GM23338 (cell line): ENCODE measurements at regions not wholly inside any gene's neighbourhood (a gene's known extent, or its start where the extent isn't known, plus 50 kb on each side); places are given as distances from the start of the nearest gene placed in this dataset.
A peak's percentile ranks its signal among the peaks of the same experiment; 100 is the strongest.

ENCODE experiments used
- ATAC-seq: fragments of 200-7000 bp; cut with Tn5 transposase; 3 replicates; pipeline ENCODE4 v1.9.1; 2020
- DNase-seq: peaks from one replicate; pipeline ENCODE4 v3.0.0-alpha.2; 2015; ENCODE audit warnings: low spot score
- H2AFZ ChIP-seq: fragments of 200-600 bp; sonication (generic); 2 replicates; pipeline ENCODE4 v1.8.0; 2016; ENCODE audit warnings: antibody characterized with exemption, mild to moderate bottlenecking, moderate library complexity
- H3F3A ChIP-seq: fragments of 200-600 bp; sonication (generic); replicated peaks from 2 replicates; pipeline ENCODE4 v1.8.0; 2017; ENCODE audit warnings: antibody characterized with exemption, mixed run types, low read depth
- H3K27ac ChIP-seq: fragments of 200-600 bp; sonication (generic); 2 replicates; pipeline ENCODE4 v1.6.1; 2016; ENCODE audit warnings: low read depth
- H3K27me3 ChIP-seq: fragments of 200-600 bp; sonication (generic); 2 replicates; pipeline ENCODE4 v1.8.0; 2016; ENCODE audit warnings: mild to moderate bottlenecking, mixed run types, moderate library complexity; ENCODE audit not compliant: insufficient read depth
- H3K36me3 ChIP-seq: fragments of 200-600 bp; sonication (generic); 2 replicates; pipeline ENCODE4 v1.8.0; 2016; ENCODE audit warnings: mild to moderate bottlenecking; ENCODE audit not compliant: insufficient read depth
- H3K4me1 ChIP-seq: fragments of 200-600 bp; sonication (generic); 2 replicates; pipeline ENCODE4 v1.8.0; 2016; ENCODE audit warnings: mild to moderate bottlenecking, moderate library complexity; ENCODE audit not compliant: insufficient read depth
- H3K4me2 ChIP-seq: fragments of 200-600 bp; sonication (generic); 2 replicates; pipeline ENCODE4 v1.7.1; 2017; ENCODE audit warnings: mixed run types
- H3K4me3 ChIP-seq: fragments of 200-600 bp; sonication (generic); 2 replicates; pipeline ENCODE4 v1.6.1; 2016; ENCODE audit warnings: mixed run types
- H3K79me2 ChIP-seq: fragments of 200-600 bp; sonication (generic); replicated peaks from 2 replicates; pipeline ENCODE4 v1.8.0; 2017; ENCODE audit warnings: mild to moderate bottlenecking; ENCODE audit not compliant: insufficient read depth
- H3K9me2 ChIP-seq: fragments of 200-600 bp; sonication (generic); 2 replicates; pipeline ENCODE4 v1.8.0; 2017; ENCODE audit not compliant: insufficient read depth
- H4K20me1 ChIP-seq: fragments of 200-600 bp; sonication (generic); replicated peaks from 2 replicates; pipeline ENCODE4 v1.8.0; 2017; ENCODE audit warnings: mild to moderate bottlenecking; ENCODE audit not compliant: insufficient read depth
- H3K27ac Mint-ChIP-seq: 2 replicates; pipeline ENCODE4 v1.8.0; 2020; ENCODE audit warnings: inconsistent platforms, mild to moderate bottlenecking, moderate library complexity, mixed read lengths
- H3K27me3 Mint-ChIP-seq: 3 replicates; pipeline ENCODE4 v1.8.0; 2022; ENCODE audit warnings: low read depth, mild to moderate bottlenecking, moderate library complexity, mixed read lengths, inconsistent platforms; ENCODE audit not compliant: insufficient read depth, poor library complexity
- H3K36me3 Mint-ChIP-seq: 3 replicates; pipeline ENCODE4 v1.8.0; 2021; ENCODE audit warnings: low read depth, mild to moderate bottlenecking, inconsistent platforms, moderate library complexity, mixed read lengths
- H3K4me1 Mint-ChIP-seq: 3 replicates; pipeline ENCODE4 v1.8.0; 2020; ENCODE audit warnings: mild to moderate bottlenecking, inconsistent platforms, mixed read lengths
- H3K4me3 Mint-ChIP-seq: 3 replicates; pipeline ENCODE4 v1.8.0; 2021; ENCODE audit warnings: moderate library complexity, mild to moderate bottlenecking, inconsistent platforms, mixed read lengths
- H3K9me3 Mint-ChIP-seq: 3 replicates; pipeline ENCODE4 v1.8.0; 2020; ENCODE audit warnings: moderate library complexity, mild to moderate bottlenecking, inconsistent platforms, mixed read lengths
- CREB1 ChIP-seq: fragments of 250-450 bp; sonication (Bioruptor Pico); IDR thresholded peaks from 2 replicates; pipeline ENCODE4 v1.5.0; 2020; ENCODE audit warnings: low read depth, mild to moderate bottlenecking, moderate library complexity
- CTCF ChIP-seq, 2 experiments: fragments of 200-600 bp in 1 of 2; sonication (generic) in 1 of 2; conservative IDR thresholded peaks; 2 replicates each; pipeline versions ENCODE4 v1.5.1 to v1.6.1; 2016 to 2017; ENCODE audit warnings: antibody characterized with exemption in 2 of 2, low read depth in 2 of 2, mild to moderate bottlenecking in 2 of 2, moderate library complexity in 1 of 2
- ETS1 ChIP-seq: IDR thresholded peaks from 2 replicates; pipeline ENCODE4 v1.6.1; 2016; ENCODE audit warnings: antibody characterized with exemption
- EZH2 ChIP-seq: fragments of 200-600 bp; sonication (generic); IDR thresholded peaks from one replicate; pipeline ENCODE4 v1.8.0; 2017; ENCODE audit warnings: antibody characterized with exemption, mild to moderate bottlenecking, low read depth; ENCODE audit not compliant: unreplicated experiment
- EZH2phosphoT487 ChIP-seq: fragments of 200-600 bp; sonication (generic); IDR thresholded peaks from one replicate; pipeline ENCODE4 v1.8.1; 2018; ENCODE audit warnings: antibody characterized with exemption; ENCODE audit not compliant: unreplicated experiment
- JUNB ChIP-seq: IDR thresholded peaks from one replicate; pipeline ENCODE4 v1.6.1; 2016; ENCODE audit warnings: antibody characterized with exemption; ENCODE audit not compliant: unreplicated experiment
- NANOG ChIP-seq: IDR thresholded peaks from 2 replicates; pipeline ENCODE4 v1.6.1; 2016; ENCODE audit warnings: antibody characterized with exemption, borderline replicate concordance
- POLR2AphosphoS5 ChIP-seq: IDR thresholded peaks from 2 replicates; pipeline ENCODE4 v1.6.1; 2016; ENCODE audit warnings: antibody characterized with exemption, low read depth
- REST ChIP-seq: IDR thresholded peaks from one replicate; pipeline ENCODE4 v1.6.1; 2018; ENCODE audit warnings: antibody characterized with exemption; ENCODE audit not compliant: unreplicated experiment
- STAT1 ChIP-seq: IDR thresholded peaks from one replicate; pipeline ENCODE4 v1.6.1; 2016; ENCODE audit warnings: antibody characterized with exemption; ENCODE audit not compliant: unreplicated experiment
- ZNF114 ChIP-seq: fragments of 250-450 bp; sonication (Bioruptor Pico); IDR thresholded peaks from 2 replicates; pipeline ENCODE4 v1.5.0; 2020; ENCODE audit warnings: mild to moderate bottlenecking, moderate library complexity
- ZNF331 ChIP-seq: fragments of 250-450 bp; sonication (Bioruptor Pico); IDR thresholded peaks from 2 replicates; pipeline ENCODE4 v1.5.0; 2020; ENCODE audit warnings: low read depth, mild to moderate bottlenecking, moderate library complexity

- TF ChIP-seq REST (no peak), EZH2phosphoT487 (no peak), ZNF114 (no peak), CTCF (conservative IDR thresholded peaks at IDR 0.05; ENCODE audit: low read depth in 2 of 2) (no peak), EZH2 (no peak), ETS1 (no peak), NANOG (no peak), STAT1 (no peak), CREB1 (CRISPR knock-in tag) (no peak)
Measured at GRCh38 chr1:177859572-177859971, 110.3 kb downstream of the SEC16B start (continued).

GRCh38 chr1:177858332-177858821, 111.5 kb downstream of the SEC16B start:
- no peaks in the 10 kb centered on the region for H3K79me2 ChIP-seq
- H3K9me3 Mint-ChIP-seq = peaks cover 3% of the 10 kb centered on the region; the same call in 1 of the 3 replicates
- H3K9me2 ChIP-seq = 0 out of 2 replicates have a peak, but pooled peaks cover 6% of the 10 kb centered on the region
- H3F3A ChIP-seq = no peaks in the 10 kb centered on the region
- peaks cover 2% of the 10 kb centered on the region for H3K27me3 Mint-ChIP-seq
- no peak overlapping the region for H3K27ac ChIP-seq
- H3K4me1 Mint-ChIP-seq = no peaks in the 10 kb centered on the region
- H2AFZ ChIP-seq = peak overlapping the region; percentile 63
- no peak for ATAC-seq
- no peak overlapping the region for H3K4me3 Mint-ChIP-seq
- no peak overlapping the region for H3K4me3 ChIP-seq
- no peaks in the 10 kb centered on the region for H3K36me3 ChIP-seq
- H3K27me3 ChIP-seq = no peaks in the 10 kb centered on the region
- no peak for DNase-seq
- H3K4me2 ChIP-seq = no peak overlapping the region
- no peaks in the 10 kb centered on the region for H3K4me1 ChIP-seq
- H4K20me1 ChIP-seq = no peaks in the 10 kb centered on the region
- H3K36me3 Mint-ChIP-seq = no peaks in the 10 kb centered on the region
- H3K27ac Mint-ChIP-seq = no peak overlapping the region
- no peak for TF ChIP-seq ZNF331 (CRISPR knock-in tag)
- TF ChIP-seq REST = no peak
- no peak for TF ChIP-seq JUNB
- TF ChIP-seq EZH2 = no peak
- no peak for TF ChIP-seq STAT1
- TF ChIP-seq ZNF114 = no peak
- TF ChIP-seq POLR2AphosphoS5 = no peak
- TF ChIP-seq CTCF (conservative IDR thresholded peaks at IDR 0.05; ENCODE audit: low read depth in 2 of 2) = no peak
